IMR-90 (cell line): ENCODE measurements at regions not wholly inside any gene's neighbourhood (a gene's known extent, or its start where the extent isn't known, plus 50 kb on each side); places are given as distances from the start of the nearest gene placed in this dataset.

ENCODE experiments used
- FOS ChIP-seq: fragments of 150-350 bp; IDR thresholded peaks from 2 replicates; pipeline ENCODE4 v1.6.1; 2016; ENCODE audit warnings: low read depth, low read length
- TF ChIP-seq, protein P1 (sequence below): conservative IDR thresholded peaks from 2 replicates; pipeline ENCODE4 v1.5.1; 2012; ENCODE audit warnings: mild to moderate bottlenecking, low read depth, low read length, improper control_type of control experiment
- TF ChIP-seq, protein P2 (sequence below): fragments of 150-350 bp; IDR thresholded peaks from 2 replicates; pipeline ENCODE4 v1.6.1; 2016; ENCODE audit warnings: low read depth, mild to moderate bottlenecking, low read length, moderate library complexity, borderline replicate concordance

DNA sequence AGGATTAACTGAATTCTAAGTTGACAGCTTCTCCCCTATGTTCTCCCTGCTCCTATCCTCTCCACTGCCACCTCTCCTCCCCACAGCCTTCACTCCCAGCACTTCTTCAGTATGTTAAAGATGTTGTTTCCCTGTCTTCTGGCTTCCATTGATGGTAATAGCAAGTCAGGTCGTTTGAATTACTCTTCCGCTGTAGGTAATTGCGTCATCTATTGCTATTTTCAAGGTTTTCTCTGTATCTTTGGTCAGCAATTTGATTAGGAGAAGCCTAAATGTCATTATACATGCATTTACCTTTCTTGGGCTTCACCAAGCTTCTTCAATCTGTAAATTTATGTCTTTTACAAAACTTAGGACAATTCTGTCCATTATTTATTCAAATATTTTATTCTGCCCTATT is 377.3 kb upstream of the KLF12 start:
- TF ChIP-seq, protein P1, sequence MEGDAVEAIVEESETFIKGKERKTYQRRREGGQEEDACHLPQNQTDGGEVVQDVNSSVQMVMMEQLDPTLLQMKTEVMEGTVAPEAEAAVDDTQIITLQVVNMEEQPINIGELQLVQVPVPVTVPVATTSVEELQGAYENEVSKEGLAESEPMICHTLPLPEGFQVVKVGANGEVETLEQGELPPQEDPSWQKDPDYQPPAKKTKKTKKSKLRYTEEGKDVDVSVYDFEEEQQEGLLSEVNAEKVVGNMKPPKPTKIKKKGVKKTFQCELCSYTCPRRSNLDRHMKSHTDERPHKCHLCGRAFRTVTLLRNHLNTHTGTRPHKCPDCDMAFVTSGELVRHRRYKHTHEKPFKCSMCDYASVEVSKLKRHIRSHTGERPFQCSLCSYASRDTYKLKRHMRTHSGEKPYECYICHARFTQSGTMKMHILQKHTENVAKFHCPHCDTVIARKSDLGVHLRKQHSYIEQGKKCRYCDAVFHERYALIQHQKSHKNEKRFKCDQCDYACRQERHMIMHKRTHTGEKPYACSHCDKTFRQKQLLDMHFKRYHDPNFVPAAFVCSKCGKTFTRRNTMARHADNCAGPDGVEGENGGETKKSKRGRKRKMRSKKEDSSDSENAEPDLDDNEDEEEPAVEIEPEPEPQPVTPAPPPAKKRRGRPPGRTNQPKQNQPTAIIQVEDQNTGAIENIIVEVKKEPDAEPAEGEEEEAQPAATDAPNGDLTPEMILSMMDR = no peak
- TF ChIP-seq, protein P2, sequence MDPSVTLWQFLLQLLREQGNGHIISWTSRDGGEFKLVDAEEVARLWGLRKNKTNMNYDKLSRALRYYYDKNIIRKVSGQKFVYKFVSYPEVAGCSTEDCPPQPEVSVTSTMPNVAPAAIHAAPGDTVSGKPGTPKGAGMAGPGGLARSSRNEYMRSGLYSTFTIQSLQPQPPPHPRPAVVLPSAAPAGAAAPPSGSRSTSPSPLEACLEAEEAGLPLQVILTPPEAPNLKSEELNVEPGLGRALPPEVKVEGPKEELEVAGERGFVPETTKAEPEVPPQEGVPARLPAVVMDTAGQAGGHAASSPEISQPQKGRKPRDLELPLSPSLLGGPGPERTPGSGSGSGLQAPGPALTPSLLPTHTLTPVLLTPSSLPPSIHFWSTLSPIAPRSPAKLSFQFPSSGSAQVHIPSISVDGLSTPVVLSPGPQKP = no peak
- no peak for TF ChIP-seq FOS
